Kidney epithelial cell (primary cell): ENCODE measurements at regions not wholly inside any gene's neighbourhood (a gene's known extent, or its start where the extent isn't known, plus 50 kb on each side); places are given as distances from the start of the nearest gene placed in this dataset.

Source experiments
- DNase-seq: peaks from one replicate; pipeline ENCODE4 v3.0.0-alpha.2; 2010; ENCODE audit warnings: low read depth
- H3K27me3 ChIP-seq: 2 replicates; pipeline ENCODE4 v1.6.0; 2011; ENCODE audit warnings: low read length; ENCODE audit not compliant: control insufficient read depth, insufficient read depth
- H3K36me3 ChIP-seq: 2 replicates; pipeline ENCODE4 v1.5.1; 2011; ENCODE audit warnings: low read length; ENCODE audit not compliant: control insufficient read depth, insufficient read depth
- H3K4me3 ChIP-seq: 2 replicates; pipeline ENCODE4 v1.5.1; 2011; ENCODE audit warnings: low read depth, mild to moderate bottlenecking, control low read depth, low read length
- TF ChIP-seq, protein P1 (sequence below): IDR thresholded peaks from 2 replicates; pipeline ENCODE4 v1.5.1; 2011; ENCODE audit warnings: mild to moderate bottlenecking, moderate library complexity, low read length, control low read depth, inconsistent platforms; ENCODE audit not compliant: insufficient read depth, poor library complexity, severe bottlenecking

DNA sequence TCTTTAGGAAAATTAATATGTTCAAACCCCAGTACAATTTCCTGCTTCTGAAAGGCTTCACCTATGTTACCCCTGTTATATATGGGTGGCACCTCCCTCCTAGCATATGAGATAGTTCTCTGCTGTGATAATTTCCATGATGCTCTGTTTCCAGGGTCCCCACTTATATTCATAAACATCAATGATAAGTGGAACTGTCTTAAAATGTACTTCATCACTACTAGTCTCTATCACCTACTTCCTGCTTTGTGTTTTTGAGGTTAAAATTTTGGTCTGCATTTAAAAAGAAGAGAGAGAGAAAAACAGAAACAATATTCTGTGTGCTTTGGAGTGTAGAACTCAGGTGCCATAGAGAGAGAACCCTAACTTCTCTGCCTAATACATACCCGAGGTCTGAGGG is 234.7 kb downstream of the HTR1A start:
- Histone ChIP-seq H3K27me3 (no peaks in the 10 kb centered on the region), H3K36me3 (no peaks in the 10 kb centered on the region), H3K4me3 (no peak overlapping the region)
- DNase-seq, result no peak
- TF ChIP-seq, protein P1, sequence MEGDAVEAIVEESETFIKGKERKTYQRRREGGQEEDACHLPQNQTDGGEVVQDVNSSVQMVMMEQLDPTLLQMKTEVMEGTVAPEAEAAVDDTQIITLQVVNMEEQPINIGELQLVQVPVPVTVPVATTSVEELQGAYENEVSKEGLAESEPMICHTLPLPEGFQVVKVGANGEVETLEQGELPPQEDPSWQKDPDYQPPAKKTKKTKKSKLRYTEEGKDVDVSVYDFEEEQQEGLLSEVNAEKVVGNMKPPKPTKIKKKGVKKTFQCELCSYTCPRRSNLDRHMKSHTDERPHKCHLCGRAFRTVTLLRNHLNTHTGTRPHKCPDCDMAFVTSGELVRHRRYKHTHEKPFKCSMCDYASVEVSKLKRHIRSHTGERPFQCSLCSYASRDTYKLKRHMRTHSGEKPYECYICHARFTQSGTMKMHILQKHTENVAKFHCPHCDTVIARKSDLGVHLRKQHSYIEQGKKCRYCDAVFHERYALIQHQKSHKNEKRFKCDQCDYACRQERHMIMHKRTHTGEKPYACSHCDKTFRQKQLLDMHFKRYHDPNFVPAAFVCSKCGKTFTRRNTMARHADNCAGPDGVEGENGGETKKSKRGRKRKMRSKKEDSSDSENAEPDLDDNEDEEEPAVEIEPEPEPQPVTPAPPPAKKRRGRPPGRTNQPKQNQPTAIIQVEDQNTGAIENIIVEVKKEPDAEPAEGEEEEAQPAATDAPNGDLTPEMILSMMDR, result no peak

DNA sequence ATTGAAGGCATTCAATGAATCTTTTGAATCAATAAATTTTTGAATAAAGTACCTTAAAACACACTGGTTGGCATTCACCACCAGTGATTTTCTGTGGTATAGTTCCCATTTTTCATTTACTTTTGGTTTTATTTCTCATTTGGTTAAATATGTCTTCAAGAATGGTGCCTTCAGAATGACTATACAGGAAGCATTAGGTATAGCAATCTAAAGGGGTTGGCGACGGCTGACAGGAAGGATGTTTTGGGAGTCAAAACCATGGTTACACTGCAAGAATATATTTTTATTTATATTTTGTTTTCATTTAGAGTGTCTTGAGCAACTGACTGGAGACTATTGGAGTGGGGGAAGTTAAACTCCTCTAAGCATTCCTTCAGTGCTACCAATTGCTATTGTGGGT is 235.7 kb downstream of the HTR1A start:
- Histone ChIP-seq H3K27me3 (no peaks in the 10 kb centered on the region), H3K36me3 (no peaks in the 10 kb centered on the region), H3K4me3 (no peak overlapping the region)
- TF ChIP-seq, protein P1, result no peak
- DNase-seq, result no peak

DNA sequence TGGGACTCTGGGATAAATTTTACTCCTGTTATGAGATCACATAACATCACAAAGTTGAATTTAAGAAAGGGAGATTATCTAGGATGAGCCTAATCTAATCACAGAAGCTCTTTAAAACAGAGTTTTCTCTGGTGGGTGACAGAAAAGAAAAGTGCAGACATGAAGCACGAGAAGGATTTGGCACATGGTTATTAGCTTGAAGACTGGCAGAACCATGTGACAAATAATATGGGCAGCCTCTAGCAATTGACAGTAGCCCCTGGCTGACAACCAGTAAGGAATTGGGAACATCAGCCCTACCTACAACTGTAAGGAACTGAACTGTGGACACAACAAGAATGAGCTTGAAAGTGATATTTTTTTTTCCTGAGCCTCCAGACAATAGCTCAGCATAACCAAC is 243.1 kb downstream of the HTR1A start:
- no peak overlapping the region for H3K4me3 ChIP-seq
- H3K36me3 ChIP-seq, result no peaks in the 10 kb centered on the region
- TF ChIP-seq, protein P1, result no peak
- H3K27me3 ChIP-seq, result no peaks in the 10 kb centered on the region
- no peak for DNase-seq

GRCh38 chr5:63700241-63700640 is 262.0 kb downstream of the HTR1A start:
- H3K27me3 ChIP-seq, result no peaks in the 10 kb centered on the region
- no peak overlapping the region for H3K4me3 ChIP-seq
- TF ChIP-seq, protein P1, result no peak
- no peaks in the 10 kb centered on the region for H3K36me3 ChIP-seq
- no peak for DNase-seq

DNA sequence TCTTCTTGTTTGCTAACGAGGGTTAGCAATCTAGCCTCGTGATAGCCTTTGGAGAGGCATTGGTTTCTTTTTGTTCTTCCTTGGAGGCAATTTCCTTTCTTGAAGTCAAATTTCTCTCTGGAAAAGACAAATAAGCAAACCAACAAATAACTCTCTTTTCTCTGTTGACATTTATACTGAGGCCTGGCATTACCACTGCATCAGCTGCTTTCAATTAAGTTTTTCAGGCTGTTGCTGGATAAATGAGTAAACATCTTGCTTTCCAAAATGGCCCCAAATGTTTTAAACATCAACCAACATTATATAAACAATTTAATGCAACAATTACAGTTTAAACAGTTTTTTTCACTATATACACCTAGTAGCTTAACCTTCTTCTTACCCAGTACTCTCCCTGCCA is 264.4 kb downstream of the HTR1A start:
- DNase-seq, result no peak
- TF ChIP-seq, protein P1, result no peak
- Histone ChIP-seq H3K36me3 (no peaks in the 10 kb centered on the region), H3K27me3 (no peaks in the 10 kb centered on the region), H3K4me3 (no peak overlapping the region)

DNA sequence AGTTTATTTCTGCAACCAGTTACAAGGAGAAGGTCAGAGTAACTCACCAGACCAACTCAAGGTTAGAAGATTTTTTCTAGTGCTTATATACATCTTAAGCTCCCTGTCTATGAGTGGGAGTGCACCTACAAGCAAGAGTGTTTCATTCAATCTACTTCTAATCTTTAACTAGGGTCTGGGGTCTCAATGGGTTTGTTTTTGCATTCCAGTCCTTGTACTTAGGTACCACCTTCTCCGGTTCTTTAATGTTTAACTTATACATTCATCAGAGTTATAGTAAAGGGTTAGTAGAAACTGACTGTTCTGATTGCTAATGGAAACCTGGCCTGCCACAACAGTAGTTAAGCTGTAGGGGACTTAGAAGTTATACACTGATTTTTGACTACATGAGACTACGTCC is 271.7 kb downstream of the HTR1A start:
- Histone ChIP-seq H3K4me3 (no peak overlapping the region), H3K27me3 (no peaks in the 10 kb centered on the region), H3K36me3 (no peaks in the 10 kb centered on the region)
- TF ChIP-seq, protein P1, result no peak
- no peak for DNase-seq
